ENCODE measurements at regions not wholly inside any gene's neighbourhood (a gene's known extent, or its start where the extent isn't known, plus 50 kb on each side); places are given as distances from the start of the nearest gene placed in this dataset.

DNA sequence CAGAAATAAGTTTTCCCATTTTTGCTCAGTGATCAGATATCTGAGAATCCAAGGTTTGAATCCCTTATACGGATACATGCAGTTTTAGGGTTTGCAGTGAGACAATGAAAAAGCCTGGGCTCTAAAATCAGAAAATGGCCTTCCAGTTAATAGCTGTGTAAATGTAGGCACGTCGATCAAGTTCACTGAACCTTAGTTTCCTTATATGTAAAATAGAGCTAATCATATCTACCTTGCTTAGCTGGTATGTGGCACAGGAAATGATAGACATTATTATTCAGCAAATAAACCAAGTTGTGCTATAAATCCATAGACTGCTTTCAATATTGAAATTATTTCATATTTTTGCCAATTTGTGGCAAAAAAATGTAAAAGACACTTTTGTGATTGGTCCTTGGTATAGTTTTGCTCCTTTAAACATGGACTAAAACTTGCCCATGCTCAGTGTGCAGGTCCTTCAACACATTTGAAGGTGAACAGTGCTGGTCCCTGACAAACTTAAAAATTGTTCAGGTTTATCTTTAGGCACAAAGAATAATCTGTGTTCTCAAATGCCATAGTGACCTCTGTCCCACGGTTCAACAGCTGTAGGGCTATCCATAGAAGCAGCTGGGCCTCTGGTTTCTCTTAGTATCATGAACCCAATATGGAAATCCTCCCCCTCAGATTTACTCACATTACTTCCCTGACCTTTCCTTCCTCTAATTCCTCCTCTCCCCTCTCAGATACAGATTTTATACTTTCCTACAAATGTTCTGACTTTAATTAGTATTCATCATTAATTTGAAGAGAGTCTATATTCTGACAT lies 51.0 kb downstream of the CCDC54 start:
- no peak for DNase-seq

- peak; percentile 65 to 68 for DNase-seq
These were observed 52.3 kb downstream of the CCDC54 start for GRCh38 chr3:107429320-107430181.

- DNase-seq, result no peak
These were observed 53.2 kb downstream of the CCDC54 start for GRCh38 chr3:107430214-107430995.

DNA sequence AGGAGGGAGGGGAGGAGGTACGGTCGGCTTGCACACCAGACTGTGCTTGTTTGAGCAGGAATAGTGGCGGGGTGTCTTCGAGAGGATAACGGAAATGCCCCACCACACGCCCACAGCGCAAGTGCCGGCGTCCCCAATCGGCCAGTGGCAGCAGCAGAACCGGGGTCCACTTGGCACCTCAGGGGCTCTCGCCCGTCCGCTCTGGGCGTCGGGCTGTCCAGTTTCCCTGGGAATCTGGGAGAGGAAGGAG lies 53.7 kb downstream of the CCDC54 start:
- peak in 1 of 2 donors; percentile 36 for DNase-seq

GRCh38 chr3:107431246-107432012 lies 54.2 kb downstream of the CCDC54 start:
- peak; percentile 31 to 47 for DNase-seq

DNA sequence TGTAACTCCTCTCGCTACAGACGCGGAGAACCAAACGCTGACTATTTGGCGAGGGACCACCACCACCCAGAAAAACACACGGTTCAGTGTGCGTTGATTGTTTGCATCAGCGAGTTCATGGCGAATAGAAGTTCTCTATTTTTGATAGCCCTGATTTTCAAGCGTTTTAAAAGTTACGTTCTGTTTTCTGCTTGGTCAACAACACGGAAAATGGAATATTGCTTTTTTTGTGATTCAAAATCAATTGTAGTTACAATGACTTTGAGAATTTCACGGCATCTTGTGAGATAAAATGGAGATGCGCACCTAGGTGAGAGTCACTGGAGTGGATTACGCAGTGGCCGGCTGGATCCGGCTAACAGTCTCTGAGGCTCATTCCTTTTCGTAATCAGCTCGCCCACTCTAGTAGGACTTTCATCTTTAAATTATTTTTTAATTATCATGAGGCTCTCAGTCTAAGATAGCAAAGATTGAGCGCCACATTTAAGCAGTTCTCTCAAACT lies 54.8 kb downstream of the CCDC54 start:
- no peak for DNase-seq

GRCh38 chr3:107432646-107433045 lies 55.4 kb downstream of the CCDC54 start:
- no peak for DNase-seq

DNA sequence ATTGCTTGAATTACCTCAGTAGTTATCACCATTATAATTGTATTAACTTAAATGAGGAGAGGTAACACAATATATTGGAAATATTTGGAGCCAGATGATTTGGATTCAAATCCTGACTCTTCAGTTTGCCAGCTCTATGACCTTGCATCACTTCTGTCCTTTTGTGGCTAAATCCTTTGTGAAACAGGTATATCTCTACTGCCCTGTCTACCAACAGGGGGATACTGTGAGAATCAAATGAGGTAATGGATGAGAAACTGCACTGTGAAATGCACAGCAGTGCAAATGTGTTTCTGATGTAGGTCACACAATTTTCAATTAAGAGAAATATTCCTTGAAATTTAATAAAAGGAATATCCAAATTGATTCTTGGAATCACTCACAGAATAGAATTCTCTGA lies 58.8 kb downstream of the CCDC54 start:
- no peak for DNase-seq

DNA sequence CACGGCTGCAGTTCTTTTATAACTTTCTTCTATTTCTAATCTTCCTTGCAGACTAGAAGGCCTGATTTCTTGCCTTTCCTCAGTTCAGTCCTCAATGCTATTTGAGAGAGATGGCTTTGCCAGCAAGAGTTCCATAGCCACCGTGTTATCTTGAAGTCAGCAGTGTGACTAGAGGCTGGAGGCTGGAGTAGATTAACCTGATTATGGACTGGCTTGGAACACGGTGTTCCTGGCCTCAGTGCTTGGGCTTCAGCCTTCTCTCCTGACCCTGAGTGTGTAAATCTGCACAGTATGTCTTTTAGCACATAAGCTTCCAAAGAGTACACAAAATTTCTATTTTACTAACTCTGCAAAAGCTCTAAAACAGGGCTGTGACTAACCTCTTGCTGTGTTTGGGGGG lies 61.4 kb downstream of the CCDC54 start:
- DNase-seq, result no peak

DNA sequence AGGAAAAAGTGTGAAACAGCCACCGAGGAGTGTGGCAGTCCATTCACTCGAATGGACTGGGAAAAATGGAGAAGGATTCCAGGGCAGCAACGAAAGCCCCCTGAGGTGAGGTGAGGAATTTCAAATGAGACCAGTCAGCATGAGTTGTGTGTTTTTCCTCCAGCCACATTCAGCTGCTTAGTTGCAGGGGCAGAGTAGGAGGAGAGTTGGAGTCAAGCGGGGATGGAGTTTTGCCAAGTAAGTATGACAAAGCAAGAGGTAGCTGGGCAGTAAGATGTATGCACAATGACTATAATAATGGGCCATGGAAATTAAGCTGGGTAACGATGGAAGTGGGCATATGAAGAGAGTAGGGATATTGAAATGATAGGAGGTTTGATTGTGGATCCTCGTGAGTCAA lies 64.4 kb downstream of the CCDC54 start:
- no peak for DNase-seq

DNA sequence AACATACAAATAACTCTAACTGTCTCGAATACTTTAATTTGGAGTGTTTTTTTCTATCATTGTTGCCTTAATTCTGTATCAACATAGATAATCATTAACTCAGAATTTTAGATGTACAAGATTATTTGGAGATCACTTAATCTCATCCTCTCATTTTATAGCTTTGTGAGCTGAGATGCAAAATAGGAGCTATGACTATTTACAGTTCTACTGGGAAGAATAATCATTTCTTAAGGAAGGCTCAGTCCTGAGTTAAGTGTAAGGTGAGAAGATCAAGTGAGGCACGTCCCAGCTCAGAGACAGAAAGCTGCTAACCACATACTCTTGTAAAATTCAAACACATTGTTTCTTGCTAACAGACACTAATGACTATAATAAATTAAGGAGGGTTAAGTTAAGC lies 66.2 kb downstream of the CCDC54 start:
- no peak for DNase-seq

DNA sequence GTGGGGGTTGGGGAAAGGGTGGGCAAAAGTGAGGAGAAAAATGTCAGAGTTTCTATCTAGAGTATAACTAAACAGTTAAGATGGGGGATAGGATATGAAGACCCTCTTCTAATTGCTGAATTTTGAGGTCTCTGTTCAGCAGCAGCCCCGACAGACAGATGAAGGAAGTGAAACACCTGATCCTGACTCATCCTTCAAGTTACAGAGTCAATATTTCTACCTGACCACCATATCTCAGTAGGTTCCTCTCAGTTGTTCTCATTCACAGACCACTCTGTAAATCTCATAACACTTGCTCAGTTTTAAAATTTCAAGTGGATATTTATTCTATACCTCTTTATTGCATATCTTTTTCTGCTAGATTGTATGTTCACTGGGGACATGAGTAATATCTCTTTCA lies 69.5 kb downstream of the CCDC54 start:
- no peak for DNase-seq

DNA sequence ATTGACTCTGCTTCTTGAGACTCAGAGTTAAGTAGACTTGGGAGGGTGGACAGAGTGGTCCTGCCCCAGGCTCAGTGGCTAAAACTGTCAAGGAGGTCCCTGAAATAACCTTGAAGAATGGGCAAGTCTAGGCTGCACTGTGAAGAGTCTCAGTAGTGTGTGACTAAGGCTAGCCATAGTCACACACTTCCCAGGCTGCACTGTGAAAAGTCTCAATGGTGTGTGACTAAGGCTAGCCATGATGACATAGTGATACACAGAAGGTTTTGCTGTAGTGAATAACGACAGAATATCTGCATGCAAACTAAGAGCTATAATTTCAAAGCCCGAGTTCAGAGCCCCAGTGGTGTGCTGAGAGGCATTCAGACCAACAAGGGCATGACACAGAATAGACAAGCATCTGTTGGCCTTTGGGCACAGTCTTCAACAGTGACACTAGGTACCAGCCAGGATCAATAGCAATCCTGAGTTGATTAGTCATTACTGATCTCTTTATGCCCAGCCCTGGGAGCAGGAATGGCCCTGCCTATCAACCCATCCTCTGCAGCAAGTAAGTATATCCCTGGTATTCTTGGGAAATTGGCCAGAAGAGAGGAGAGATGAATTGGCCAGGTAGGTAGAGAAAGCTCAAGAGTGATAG lies 72.4 kb upstream of the BBX start:
- DNase-seq, result no peak

GRCh38 chr3:107452436-107452835 lies 70.3 kb upstream of the BBX start:
- no peak for DNase-seq

- no peak for DNase-seq
These were observed 69.3 kb upstream of the BBX start for GRCh38 chr3:107453504-107453903.

- DNase-seq, result no peak
These were observed 67.1 kb upstream of the BBX start for GRCh38 chr3:107455621-107456020.

DNA sequence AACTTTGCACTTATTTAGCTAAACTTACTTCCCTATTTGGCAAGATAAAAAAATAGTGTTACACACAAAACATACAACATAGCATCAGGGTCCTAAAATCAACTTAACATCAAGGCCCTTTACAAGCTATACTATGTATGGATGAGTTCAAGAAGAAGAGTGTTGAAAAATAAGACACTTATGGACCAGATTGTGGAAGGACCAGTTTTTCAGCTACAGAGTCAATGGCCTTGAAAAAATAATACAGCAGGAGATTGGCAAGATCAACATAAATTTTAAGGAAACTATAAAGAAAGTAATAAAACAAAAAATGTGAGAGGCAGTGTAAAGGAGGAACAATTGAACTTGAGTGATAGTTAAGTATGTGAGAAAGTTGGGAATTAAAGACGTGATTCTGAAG lies 66.3 kb upstream of the BBX start:
- DNase-seq, result no peak

DNA sequence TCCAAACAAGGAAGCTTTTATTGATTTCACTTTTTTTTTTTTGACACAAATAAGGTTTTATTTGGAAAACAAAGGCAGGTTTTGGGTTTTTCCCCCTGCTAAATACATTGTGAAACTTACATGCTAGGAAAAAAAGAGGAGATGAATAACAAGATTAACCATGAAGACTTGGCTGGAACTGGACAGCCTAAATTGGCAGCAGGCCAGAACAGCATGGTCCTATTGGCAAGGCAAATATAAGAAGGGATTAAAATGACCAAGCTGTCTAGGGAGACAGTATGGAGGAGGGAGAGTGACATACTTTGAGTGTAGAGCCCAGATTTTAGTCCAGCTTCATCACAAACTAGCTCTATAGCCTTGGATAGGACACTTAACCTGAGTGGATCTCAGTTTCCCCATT lies 63.9 kb upstream of the BBX start:
- DNase-seq, result no peak

GRCh38 chr3:107461721-107462120 lies 61.0 kb upstream of the BBX start:
- no peak for DNase-seq

DNA sequence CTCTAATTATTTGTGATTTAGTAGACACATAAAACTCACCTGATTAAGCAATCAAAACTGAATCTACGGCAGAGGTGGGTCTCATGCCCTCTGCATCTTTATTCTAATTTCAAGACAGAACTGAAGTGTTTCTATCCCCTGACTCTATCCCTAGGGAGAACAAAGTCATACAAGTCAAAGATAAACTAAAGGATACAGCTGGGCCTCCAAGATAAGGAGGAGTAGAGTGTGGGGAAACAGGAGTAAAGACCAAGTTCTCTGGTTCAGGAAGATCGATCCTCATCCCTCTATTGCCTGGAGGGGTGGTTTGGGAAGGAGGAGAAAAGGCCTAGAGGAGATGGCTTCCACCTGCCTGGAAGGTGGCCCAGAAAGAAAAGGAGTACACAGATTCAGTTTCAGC lies 58.7 kb upstream of the BBX start:
- no peak for DNase-seq

GRCh38 chr3:107465064-107465631 lies 57.6 kb upstream of the BBX start:
- no peak for DNase-seq

DNA sequence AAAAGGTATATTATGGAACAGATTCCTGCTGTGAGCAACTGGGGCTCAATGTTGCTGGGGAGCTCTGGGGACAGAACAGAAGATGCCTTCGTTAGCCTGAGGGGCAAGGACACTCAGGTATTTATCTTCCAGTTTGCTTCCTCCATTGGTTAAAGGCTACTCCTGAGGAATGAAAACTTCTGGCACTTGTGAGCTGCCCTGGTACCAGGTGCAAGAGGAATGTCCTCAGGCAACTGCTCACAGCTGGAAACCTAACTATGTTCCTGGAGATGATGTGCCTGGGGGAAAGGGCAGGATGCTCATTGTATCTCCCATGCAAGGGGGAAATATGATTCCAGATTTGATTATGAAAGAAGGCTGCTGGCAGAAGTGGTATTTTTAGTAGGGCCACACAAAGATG lies 54.0 kb upstream of the BBX start:
- DNase-seq, result no peak

Measured in CD4-positive, alpha-beta T cell treated with Interferon alpha-2 for 1 hour (primary cell).